MM.1S (cell line): ENCODE measurements at regions not wholly inside any gene's neighbourhood (a gene's known extent, or its start where the extent isn't known, plus 50 kb on each side); places are given as distances from the start of the nearest gene placed in this dataset.

Source experiments
- CTCF ChIP-seq: fragments of 300-600 bp; sonication (generic); IDR thresholded peaks from 2 replicates; pipeline ENCODE4 v1.5.1; 2016; ENCODE audit warnings: antibody characterized with exemption, low read length, mixed read lengths
- EZH2 ChIP-seq: fragments of 300-600 bp; sonication (generic); optimal IDR thresholded peaks from 2 replicates; pipeline ENCODE3; 2017; ENCODE audit warnings: low read depth, mild to moderate bottlenecking, antibody characterized with exemption, low read length, mixed read lengths

GRCh38 chr20:12627485-12627884 is 381.3 kb upstream of the SPTLC3 start:
- TF ChIP-seq EZH2 (no peak), CTCF (no peak)
